SJSA1 (cell line): ENCODE measurements at regions not wholly inside any gene's neighbourhood (a gene's known extent, or its start where the extent isn't known, plus 50 kb on each side); places are given as distances from the start of the nearest gene placed in this dataset.
"Not testable (repeated sequence)": the region's sequence is repeated elsewhere in the genome, so short reads cannot be mapped to it uniquely, and the experiment has no call there.

Source experiments
- DNase-seq, 2 experiments: peaks; one replicate each; pipeline ENCODE4 v3.0.0-alpha.2; 2015 to 2020; ENCODE audit warnings: low spot score in 2 of 2, low read depth in 1 of 2
- H3K27ac ChIP-seq: fragments of 250-450 bp; sonication (Bioruptor Pico); 2 replicates; pipeline ENCODE4 v1.5.1; 2020; ENCODE audit warnings: mild to moderate bottlenecking, moderate library complexity
- H3K27me3 ChIP-seq: fragments of 250-450 bp; sonication (Bioruptor Pico); replicated peaks from 2 replicates; pipeline ENCODE4 v1.5.1; 2020; ENCODE audit warnings: mild to moderate bottlenecking, moderate library complexity
- H3K36me3 ChIP-seq: fragments of 250-450 bp; sonication (Bioruptor Pico); 2 replicates; pipeline ENCODE4 v1.5.1; 2020; ENCODE audit warnings: mild to moderate bottlenecking
- H3K4me1 ChIP-seq: fragments of 250-450 bp; sonication (Bioruptor Pico); replicated peaks from 2 replicates; pipeline ENCODE4 v1.6.1; 2021; ENCODE audit warnings: mild to moderate bottlenecking
- H3K4me3 ChIP-seq: fragments of 250-450 bp; sonication (Bioruptor Pico); 2 replicates; pipeline ENCODE4 v1.5.1; 2020; ENCODE audit warnings: mild to moderate bottlenecking
- H3K9me3 ChIP-seq: fragments of 250-450 bp; sonication (Bioruptor Pico); replicated peaks from 2 replicates; pipeline ENCODE4 v1.5.1; 2020; ENCODE audit warnings: mild to moderate bottlenecking

DNA sequence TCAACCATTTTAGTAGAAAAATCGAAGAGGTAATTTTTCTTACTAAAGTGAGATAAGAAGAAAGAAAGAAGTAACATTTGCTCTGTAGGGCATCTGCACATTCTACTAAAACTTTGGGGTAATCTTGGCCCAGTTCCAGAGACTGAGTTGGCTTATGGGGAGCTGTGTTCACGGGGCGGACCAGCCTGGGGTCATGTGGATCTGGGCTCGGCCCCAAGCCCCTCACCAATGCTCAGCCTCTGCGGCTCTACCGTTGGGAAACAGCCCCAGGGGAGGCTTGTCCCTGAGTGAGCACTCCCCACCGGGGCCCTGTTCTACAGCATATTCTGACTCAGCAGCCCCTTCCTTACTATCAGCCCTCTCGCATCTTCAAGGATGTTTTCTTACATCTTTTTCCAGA is 132.3 kb downstream of the RTP5 start:
- H3K4me1 ChIP-seq: no peaks in the 10 kb centered on the region
- no peak overlapping the region for H3K4me3 ChIP-seq
- peak in 1 of 2 experiments; percentile 34 for DNase-seq
- no peak overlapping the region for H3K27ac ChIP-seq
- H3K27me3 ChIP-seq: peaks cover 19% of the 10 kb centered on the region
- H3K9me3 ChIP-seq: no peaks in the 10 kb centered on the region
- H3K36me3 ChIP-seq: no peaks in the 10 kb centered on the region

DNA sequence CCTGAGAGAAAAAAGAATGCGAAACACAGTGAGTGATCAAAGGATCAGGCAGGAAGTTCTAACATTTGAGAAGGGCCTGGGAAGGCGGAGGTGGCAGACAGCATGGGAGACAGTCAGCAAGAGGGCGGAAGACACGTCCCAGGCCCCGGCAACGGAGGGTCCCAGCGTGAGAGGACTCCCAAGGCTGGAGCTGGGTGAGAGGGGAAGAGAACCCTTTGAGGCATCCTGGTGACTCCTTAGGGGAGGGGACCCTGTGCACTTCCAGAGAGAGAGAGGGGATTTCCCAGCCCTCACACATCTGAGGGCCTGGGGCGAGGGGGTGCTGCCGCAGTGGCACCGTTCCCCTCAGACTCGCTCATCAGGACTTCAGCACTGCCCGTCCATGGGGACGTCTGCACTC is 133.4 kb downstream of the RTP5 start:
- Histone ChIP-seq H3K36me3 (no peaks in the 10 kb centered on the region), H3K4me1 (no peaks in the 10 kb centered on the region), H3K27ac (no peak overlapping the region), H3K4me3 (no peak overlapping the region), H3K9me3 (no peaks in the 10 kb centered on the region), H3K27me3 (peaks cover 15% of the 10 kb centered on the region)
- DNase-seq: peak in 1 of 2 experiments; percentile 30

DNA sequence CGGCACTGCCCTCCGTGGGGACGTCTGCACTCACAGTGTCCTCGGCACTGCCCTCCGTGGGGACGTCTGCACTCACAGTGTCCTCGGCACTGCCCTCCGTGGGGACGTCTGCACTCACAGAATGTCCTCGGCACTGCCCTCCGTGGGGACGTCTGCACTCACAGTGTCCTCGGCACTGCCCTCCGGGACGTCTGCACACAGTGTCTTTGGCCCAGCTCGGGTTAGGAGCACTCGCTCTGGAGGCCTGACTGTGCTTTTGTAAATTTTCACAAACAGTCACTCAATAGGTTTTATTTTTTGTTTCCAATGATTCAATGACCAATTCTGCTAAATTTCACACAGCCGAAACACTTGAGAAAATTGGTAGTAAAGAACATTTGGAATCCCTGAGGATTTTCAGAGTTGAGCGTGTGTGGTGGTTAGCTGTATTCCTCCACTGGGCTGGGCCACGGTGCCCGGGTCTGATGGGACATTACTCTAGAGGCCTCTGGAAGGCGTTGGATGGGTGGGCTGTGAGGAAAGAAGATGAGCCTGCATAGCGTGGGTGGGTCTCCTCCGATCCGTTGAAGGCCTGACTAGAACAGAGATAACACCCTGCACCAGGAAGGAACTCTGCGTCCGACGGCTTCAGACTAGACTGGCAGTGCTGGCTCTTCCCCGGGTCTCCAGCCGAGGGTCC is 134.8 kb downstream of the RTP5 start:
- peaks cover 9% of the 10 kb centered on the region for H3K27me3 ChIP-seq
- H3K9me3 ChIP-seq: no peaks in the 10 kb centered on the region
- H3K4me1 ChIP-seq: no peaks in the 10 kb centered on the region
- H3K4me3 ChIP-seq: no peak overlapping the region
- peak in 1 of 2 experiments; percentile 16 for DNase-seq
- H3K36me3 ChIP-seq: no peaks in the 10 kb centered on the region
- no peak overlapping the region for H3K27ac ChIP-seq

DNA sequence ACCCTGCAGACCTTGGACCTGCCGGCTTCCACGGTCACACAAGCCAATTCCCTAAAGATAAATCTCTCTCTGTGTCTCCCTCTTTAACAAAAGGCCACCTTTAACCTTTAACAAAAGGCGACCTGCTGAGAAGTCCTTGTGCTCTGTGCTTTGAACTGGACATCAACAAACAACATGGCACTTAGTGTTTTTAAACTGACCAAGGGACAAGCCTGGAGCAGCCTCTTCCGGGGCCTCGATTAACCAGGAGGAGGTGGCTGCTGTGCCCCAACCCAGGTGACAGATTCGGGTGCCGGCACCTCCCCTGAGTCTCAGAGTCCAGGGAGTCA is 135.3 kb downstream of the RTP5 start:
- no peak overlapping the region for H3K27ac ChIP-seq
- H3K4me3 ChIP-seq: no peak overlapping the region
- no peaks in the 10 kb centered on the region for H3K9me3 ChIP-seq
- H3K4me1 ChIP-seq: no peaks in the 10 kb centered on the region
- H3K36me3 ChIP-seq: no peaks in the 10 kb centered on the region
- DNase-seq: peak in 1 of 2 experiments; percentile 24
- peaks cover 7% of the 10 kb centered on the region for H3K27me3 ChIP-seq

DNA sequence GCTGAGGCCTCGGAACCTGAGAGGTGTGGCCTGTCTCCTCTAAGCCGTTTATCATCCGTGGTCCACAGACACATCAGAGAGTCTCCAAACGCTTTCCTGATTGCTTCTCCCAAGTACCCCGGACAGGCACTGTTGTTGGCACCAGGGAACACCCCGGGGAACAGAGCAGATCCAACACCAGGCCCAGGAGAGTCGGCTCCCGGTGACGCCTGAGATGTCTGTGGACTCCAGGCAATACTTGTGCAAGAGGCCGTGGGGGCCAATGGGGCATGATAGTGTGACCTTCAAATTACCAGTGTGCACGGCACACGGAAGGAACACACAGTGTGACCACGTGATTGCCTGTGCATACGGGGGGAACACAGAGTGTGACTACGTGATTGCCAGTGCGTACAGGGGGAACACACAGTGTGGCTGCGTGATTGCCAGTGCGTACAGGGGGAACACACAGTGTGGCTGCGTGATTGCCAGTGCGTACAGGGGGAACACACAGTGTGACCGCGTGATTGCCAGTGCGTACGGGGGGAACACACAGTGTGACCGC is 136.6 kb downstream of the RTP5 start:
- not testable (repeated sequence) for H3K27me3 ChIP-seq, H3K4me3 ChIP-seq, H3K36me3 ChIP-seq, H3K9me3 ChIP-seq, H3K27ac ChIP-seq, DNase-seq, H3K4me1 ChIP-seq

DNA sequence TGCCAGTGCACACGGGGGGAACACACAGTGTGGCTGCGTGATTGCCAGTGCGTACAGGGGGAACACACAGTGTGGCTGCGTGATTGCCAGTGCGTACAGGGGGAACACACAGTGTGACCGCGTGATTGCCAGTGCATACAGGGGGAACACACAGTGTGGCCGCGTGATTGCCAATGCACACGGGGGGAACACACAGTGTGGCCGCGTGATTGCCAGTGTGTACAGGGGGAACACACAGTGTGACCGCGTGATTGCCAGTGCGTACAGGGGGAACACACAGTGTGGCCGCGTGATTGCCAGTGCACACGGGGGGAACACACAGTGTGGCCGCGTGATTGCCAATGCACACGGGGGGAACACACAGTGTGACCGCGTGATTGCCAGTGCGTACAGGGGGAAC is 139.4 kb downstream of the RTP5 start:
- not testable (repeated sequence) for H3K9me3 ChIP-seq

DNA sequence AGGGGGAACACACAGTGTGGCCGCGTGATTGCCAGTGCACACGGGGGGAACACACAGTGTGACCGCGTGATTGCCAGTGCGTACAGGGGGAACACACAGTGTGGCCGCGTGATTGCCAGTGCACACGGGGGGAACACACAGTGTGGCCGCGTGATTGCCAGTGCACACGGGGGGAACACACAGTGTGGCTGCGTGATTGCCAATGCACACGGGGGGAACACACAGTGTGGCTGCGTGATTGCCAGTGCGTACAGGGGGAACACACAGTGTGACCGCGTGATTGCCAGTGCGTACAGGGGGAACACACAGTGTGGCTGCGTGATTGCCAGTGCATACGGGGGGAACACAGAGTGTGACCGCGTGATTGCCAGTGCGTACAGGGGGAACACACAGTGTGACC is 140.3 kb downstream of the RTP5 start:
- H3K4me1 ChIP-seq, H3K27me3 ChIP-seq, H3K9me3 ChIP-seq, DNase-seq, H3K4me3 ChIP-seq, H3K27ac ChIP-seq, H3K36me3 ChIP-seq: not testable (repeated sequence)

More for the DNA sequence above, 139.4 kb downstream of the RTP5 start:
- not testable (repeated sequence) for H3K4me3 ChIP-seq, H3K27ac ChIP-seq, H3K27me3 ChIP-seq, DNase-seq, H3K36me3 ChIP-seq, H3K4me1 ChIP-seq

DNA sequence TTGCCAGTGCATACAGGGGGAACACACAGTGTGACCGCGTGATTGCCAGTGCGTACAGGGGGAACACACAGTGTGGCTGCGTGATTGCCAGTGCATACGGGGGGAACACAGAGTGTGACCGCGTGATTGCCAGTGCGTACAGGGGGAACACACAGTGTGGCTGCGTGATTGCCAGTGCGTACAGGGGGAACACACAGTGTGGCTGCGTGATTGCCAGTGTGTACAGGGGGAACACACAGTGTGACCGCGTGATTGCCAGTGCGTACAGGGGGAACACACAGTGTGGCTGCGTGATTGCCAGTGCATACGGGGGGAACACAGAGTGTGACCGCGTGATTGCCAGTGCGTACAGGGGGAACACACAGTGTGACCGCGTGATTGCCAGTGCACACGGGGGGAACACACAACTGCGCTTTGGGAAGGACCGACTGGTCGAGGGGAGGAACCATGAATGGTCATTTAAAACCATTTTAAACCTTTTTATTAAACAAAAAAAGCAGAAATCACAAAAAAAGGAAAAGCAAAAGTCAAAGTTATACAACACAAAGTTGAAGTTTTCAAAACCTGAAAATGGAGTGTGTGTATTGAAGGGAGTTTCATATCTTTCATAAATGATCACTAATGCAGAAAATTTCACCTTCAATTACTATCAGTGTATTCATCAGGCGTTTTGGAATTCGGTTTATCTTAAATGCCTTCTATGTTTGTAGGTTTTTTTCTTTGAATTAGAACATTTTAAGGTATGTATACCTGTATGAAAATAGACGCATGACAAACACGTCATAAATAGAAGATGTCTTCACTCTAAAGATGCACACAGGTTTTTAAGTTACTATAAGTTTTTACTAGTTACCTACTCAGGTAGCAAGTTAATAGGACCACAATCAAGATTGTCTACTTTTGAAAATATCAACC is 141.0 kb downstream of the RTP5 start:
- H3K4me3 ChIP-seq, DNase-seq, H3K27ac ChIP-seq, H3K9me3 ChIP-seq, H3K27me3 ChIP-seq, H3K36me3 ChIP-seq, H3K4me1 ChIP-seq: not testable (repeated sequence)

DNA sequence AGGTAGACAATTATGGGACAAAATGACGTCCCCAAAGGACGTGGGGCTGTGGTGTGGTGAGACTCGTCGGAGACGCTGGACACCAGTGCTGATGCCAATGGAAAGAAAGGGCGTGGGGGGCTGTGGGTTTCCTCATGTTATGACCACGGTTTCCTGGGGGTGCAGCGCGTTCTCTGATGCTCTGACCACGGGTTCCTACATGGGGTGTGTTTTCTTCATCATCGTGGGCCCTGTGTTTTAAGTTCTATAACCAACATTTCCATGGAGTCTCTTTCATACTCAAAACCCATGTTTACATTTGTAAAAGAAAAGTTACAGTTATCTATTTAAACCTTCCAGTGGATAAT is 141.6 kb downstream of the RTP5 start:
- H3K36me3 ChIP-seq: no peaks in the 10 kb centered on the region

DNA sequence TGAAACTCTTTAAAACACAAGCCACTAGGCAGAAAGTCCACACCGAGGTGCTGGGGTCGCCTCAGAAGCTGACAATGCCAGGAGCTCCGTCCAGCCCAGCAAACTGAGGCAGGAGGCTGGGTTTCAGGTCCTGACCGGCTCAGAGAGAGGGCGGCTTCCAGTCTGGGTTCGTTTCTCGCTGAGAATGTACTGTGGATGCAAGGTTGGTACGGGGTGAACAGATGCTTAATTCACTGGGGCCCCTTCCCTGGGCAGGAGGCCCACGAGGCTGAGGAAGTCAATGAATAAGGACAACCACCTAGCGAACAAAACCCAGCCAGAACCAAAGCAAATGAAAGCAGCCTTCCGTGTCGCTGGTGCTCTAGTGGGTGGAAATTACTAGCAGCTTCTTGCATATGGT is 142.0 kb downstream of the RTP5 start:
- H3K9me3 ChIP-seq: no peaks in the 10 kb centered on the region
- peak in 1 of 2 experiments; percentile 32 for DNase-seq
- no peaks in the 10 kb centered on the region for H3K4me1 ChIP-seq
- peaks cover 2% of the 10 kb centered on the region; the same call in 1 of the 2 replicates for H3K27me3 ChIP-seq
- H3K4me3 ChIP-seq: no peak overlapping the region
- no peaks in the 10 kb centered on the region for H3K36me3 ChIP-seq
- H3K27ac ChIP-seq: no peak overlapping the region

More for the DNA sequence above, 141.6 kb downstream of the RTP5 start:
- DNase-seq: peak in 1 of 2 experiments; percentile 39
- H3K4me3 ChIP-seq: no peak overlapping the region
- H3K9me3 ChIP-seq: no peaks in the 10 kb centered on the region
- no peaks in the 10 kb centered on the region; the same call in 1 of the 2 replicates for H3K27me3 ChIP-seq
- no peak overlapping the region for H3K27ac ChIP-seq
- no peaks in the 10 kb centered on the region for H3K4me1 ChIP-seq

DNA sequence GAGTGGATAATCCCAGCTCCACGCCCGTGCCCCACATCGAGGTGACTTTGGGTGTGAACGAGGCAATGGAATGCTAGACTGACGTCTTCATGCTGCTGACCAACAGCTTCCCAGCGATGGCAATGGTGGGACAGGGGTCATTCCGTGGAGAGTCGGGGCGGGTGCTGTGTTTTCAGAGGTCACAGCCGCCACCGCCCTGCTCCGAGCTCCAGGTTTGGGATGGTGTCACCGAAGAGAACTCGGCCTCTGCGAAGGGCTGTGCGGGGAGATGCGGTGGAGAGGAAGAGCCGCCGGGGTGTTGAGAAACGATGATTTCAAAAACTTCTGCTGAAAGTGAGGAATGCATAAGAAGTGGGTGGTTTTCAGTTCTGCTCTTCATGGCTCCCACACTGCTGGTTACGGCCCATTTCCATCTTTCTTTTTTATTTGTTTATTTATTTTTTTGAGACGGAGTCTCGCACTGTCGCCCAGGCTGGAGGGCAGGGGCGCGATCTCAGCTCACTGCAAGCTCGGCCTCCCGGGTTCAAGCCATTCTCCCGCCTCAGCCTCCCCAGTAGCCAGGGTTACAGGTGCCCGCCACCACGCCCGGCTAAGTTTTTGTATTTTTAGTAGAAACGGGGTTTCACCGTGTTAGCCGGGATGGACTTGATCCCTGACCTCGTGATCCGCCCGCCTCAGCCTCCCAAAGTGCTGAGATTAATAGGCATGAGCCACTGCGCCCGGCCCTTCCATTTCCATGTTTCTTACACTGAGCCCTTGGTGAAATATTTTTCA is 142.6 kb downstream of the RTP5 start:
- no peaks in the 10 kb centered on the region for H3K4me1 ChIP-seq
- H3K27me3 ChIP-seq: peaks cover 2% of the 10 kb centered on the region; the same call in 1 of the 2 replicates
- H3K36me3 ChIP-seq: no peaks in the 10 kb centered on the region
- no peak overlapping the region for H3K4me3 ChIP-seq
- no peak overlapping the region for H3K27ac ChIP-seq
- H3K9me3 ChIP-seq: no peaks in the 10 kb centered on the region
- peak in 1 of 2 experiments; percentile 36 for DNase-seq

DNA sequence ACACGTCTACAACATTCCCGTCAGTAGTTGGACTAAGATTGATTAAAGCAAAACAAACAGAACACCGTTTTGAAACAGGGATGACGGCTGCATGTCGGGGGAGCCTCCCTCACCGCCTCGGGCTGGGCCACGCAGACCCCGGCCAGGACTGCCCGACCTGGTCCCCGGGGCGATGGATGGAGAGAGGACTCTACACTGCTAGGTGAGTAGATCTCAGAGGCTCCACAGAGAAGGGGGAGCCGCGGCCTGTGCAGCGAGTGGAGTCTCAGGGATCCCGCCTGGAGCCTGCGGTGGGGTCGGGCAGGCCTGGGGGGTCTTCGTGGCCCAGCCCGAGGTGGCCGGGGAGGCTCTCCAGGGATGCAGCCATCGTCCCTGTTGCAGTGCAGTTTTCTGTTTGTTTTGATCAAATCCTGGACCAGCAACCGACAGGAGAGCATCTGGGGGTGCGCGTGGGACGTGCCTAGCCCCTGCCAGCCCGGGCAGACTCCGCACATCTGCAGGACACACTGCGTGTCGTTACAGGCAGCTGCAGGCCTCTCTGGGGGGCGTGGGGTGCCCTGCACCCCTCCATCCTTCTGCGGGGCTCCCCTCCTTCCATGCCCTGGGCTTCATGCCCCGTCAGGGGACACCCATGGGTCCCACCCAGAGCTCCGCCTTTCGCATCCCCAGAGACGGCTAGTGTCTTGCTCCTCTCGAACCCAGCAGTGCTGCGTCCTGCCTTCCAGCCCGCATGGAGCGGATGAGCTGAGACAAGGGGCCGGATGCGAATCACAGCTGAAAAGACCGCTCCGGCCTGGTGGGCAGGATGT is 143.6 kb downstream of the RTP5 start:
- peak in 1 of 2 experiments; percentile 31 for DNase-seq
- H3K27ac ChIP-seq: no peak overlapping the region
- H3K36me3 ChIP-seq: no peaks in the 10 kb centered on the region
- no peaks in the 10 kb centered on the region for H3K9me3 ChIP-seq
- peaks cover 2% of the 10 kb centered on the region; the same call in 1 of the 2 replicates for H3K27me3 ChIP-seq
- H3K4me1 ChIP-seq: no peaks in the 10 kb centered on the region
- H3K4me3 ChIP-seq: no peak overlapping the region

DNA sequence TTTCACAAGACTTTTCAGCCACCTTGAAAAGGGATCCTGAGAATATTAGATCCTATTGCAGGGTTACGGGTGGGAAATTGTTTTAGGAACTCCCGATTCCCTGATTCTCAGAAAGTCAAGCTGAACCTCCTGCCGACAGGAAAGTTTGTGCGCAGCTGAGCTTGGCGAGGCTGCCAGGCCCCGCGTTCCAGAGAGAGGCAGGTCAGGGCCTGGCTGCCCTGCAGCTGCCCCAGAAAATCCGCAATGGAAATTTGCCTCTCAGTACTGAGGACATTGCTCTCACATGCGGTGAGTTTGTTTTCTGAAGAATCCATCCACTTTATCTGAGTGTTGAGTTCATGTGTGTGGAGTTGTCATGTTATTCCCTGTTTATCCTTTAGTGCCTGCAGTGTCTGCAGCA is 144.2 kb downstream of the RTP5 start:
- Histone ChIP-seq H3K4me1 (no peaks in the 10 kb centered on the region), H3K27me3 (peaks cover 2% of the 10 kb centered on the region; the same call in 1 of the 2 replicates), H3K36me3 (no peaks in the 10 kb centered on the region), H3K4me3 (no peak overlapping the region), H3K27ac (no peak overlapping the region), H3K9me3 (no peaks in the 10 kb centered on the region)
- no peak for DNase-seq
